ENCODE measurements at regions not wholly inside any gene's neighbourhood (a gene's known extent, or its start where the extent isn't known, plus 50 kb on each side); places are given as distances from the start of the nearest gene placed in this dataset.

GRCh38 chr1:191002768-191003167 lies 525.1 kb upstream of the BRINP3 start:
- Histone ChIP-seq H3K4me1 (ENCODE audit: control insufficient read depth, insufficient read depth, low read length) (no peaks in the 10 kb centered on the region), H4K5ac (ENCODE audit: low read depth, low read length) (no peak overlapping the region), H3K36me3 (ENCODE audit: control insufficient read depth, insufficient read depth, low read length) (no peaks in the 10 kb centered on the region), H3K27me3 (ENCODE audit: control insufficient read depth, insufficient read depth, low read length) (no peaks in the 10 kb centered on the region), H3K23ac (ENCODE audit: low read depth, low read length) (no peak overlapping the region), H3K9me3 (ENCODE audit: control insufficient read depth, insufficient read depth, low read length) (no peaks in the 10 kb centered on the region), H4K91ac (ENCODE audit: insufficient read depth, low read depth, low read length) (no peak overlapping the region), H2BK15ac (ENCODE audit: low read depth, low read length) (no peak overlapping the region), H3K4ac (ENCODE audit: low read depth, low read length) (no peak overlapping the region), H3K4me3 (ENCODE audit: insufficient read depth, low read depth, low read length) (no peak overlapping the region), H3K18ac (ENCODE audit: low read depth, low read length) (no peak overlapping the region), H2AK5ac (ENCODE audit: low read depth, low read length) (no peak overlapping the region), H3K79me1 (ENCODE audit: low read depth in 1 of 2, low read length in 2 of 2) (no peaks in the 10 kb centered on the region), H3K9me1 (ENCODE audit: insufficient read depth, low read length) (no peaks in the 10 kb centered on the region), H2BK120ac (ENCODE audit: low read depth, low read length) (no peak overlapping the region), H2BK5ac (ENCODE audit: low read depth, low read length, poor library complexity, severe bottlenecking) (no peak overlapping the region), H3K56ac (ENCODE audit: extremely low read depth, insufficient read depth, low read length) (no peak overlapping the region), H2AK9ac (replicated peaks; ENCODE audit: low read depth, low read length, poor library complexity) (no peak overlapping the region), H4K20me1 (ENCODE audit: insufficient read depth, low read length) (no peaks in the 10 kb centered on the region), H2BK20ac (ENCODE audit: low read depth, low read length) (no peak overlapping the region), H2AFZ (replicated peaks; ENCODE audit: low read length, poor library complexity) (no peak overlapping the region), H4K8ac (ENCODE audit: low read depth in 2 of 2, low read length in 2 of 2) (no peak overlapping the region), H3K14ac (replicated peaks; ENCODE audit: low read depth, low read length) (no peak overlapping the region), H3K27ac (ENCODE audit: insufficient read depth, low read length) (no peak overlapping the region), H3K4me2 (ENCODE audit: low read depth, low read length) (no peak overlapping the region), H3K9ac (ENCODE audit: low read depth, low read length) (no peak overlapping the region)
- intact Hi-C loops (cut with micrococcal nuclease) (no loop called here), dilution Hi-C loops (cut with HindIII; ENCODE audit: low sequenced_read_pairs, unreplicated experiment) (no loop called here), in situ Hi-C loops (cut with MboI; ENCODE audit: low sequenced_read_pairs) (no loop called here)
- ChIA-PET CTCF (no interaction called here), POLR2A (ENCODE audit: unreplicated experiment) (no interaction called here)
- no peak for DNase-seq
- WGBS, 2 experiments (ENCODE audit: extremely low coverage in 2 of 2, insufficient read length in 1 of 2) = no CpG with 5 or more reads among the region's 1 CpG
- BruUV-seq (replicated peaks) = no TSS peak
- ATAC-seq (ENCODE audit: low read depth) = no peak
- TF ChIP-seq CHD1 (IDR thresholded peaks at IDR 0.05; ENCODE audit: low read depth, low read length) = no peak
- TF ChIP-seq NFE2L2 (IDR thresholded peaks at IDR 0.05; ENCODE audit: low read depth, low read length) = no peak
- no peak for TF ChIP-seq POLR2A (IDR thresholded peaks at IDR 0.05; ENCODE audit: low read depth, low read length)
- no peak for TF ChIP-seq BHLHE40 (IDR thresholded peaks at IDR 0.05; ENCODE audit: low read depth, low read length)
- no peak for TF ChIP-seq MXI1 (IDR thresholded peaks at IDR 0.05; ENCODE audit: borderline replicate concordance, low read depth, low read length)
- TF ChIP-seq MAFK (IDR thresholded peaks at IDR 0.05; ENCODE audit: low read depth, low read length) = no peak
- no peak for TF ChIP-seq ELK1 (IDR thresholded peaks at IDR 0.05; ENCODE audit: borderline replicate concordance, low read depth, low read length)
- no peak for TF ChIP-seq CTCF (conservative IDR thresholded peaks at IDR 0.05; ENCODE audit: low read depth, low read length)
- TF ChIP-seq SMC3 (IDR thresholded peaks at IDR 0.05; ENCODE audit: low read depth, low read length) = no peak
- TF ChIP-seq CEBPB (IDR thresholded peaks at IDR 0.05; ENCODE audit: low read depth, low read length) = no peak
- TF ChIP-seq USF2 (IDR thresholded peaks at IDR 0.05; ENCODE audit: low read depth, low read length) = no peak
- no peak for TF ChIP-seq RAD21 (IDR thresholded peaks at IDR 0.05; ENCODE audit: low read length)

Measured in IMR-90 (cell line).